HG03457 (cell line): ENCODE measurements at regions not wholly inside any gene's neighbourhood (a gene's known extent, or its start where the extent isn't known, plus 50 kb on each side); places are given as distances from the start of the nearest gene placed in this dataset.

ENCODE experiments used
- ATAC-seq: cut with Tn5 transposase; IDR thresholded peaks from one replicate; pipeline ENCODE4 v1.9.1; 2021; ENCODE audit warnings: moderate number of reproducible peaks; ENCODE audit not compliant: unreplicated experiment

GRCh38 chr1:38579056-38579455 lies 280.5 kb downstream of the RRAGC start:
- ATAC-seq: no peak

- no peak for ATAC-seq
Measured at GRCh38 chr1:38578271-38578951, 281.2 kb downstream of the RRAGC start.

- no peak for ATAC-seq
Measured at GRCh38 chr1:38577937-38578270, 281.7 kb downstream of the RRAGC start.

- no peak for ATAC-seq
Measured at GRCh38 chr1:38577385-38577784, 282.2 kb downstream of the RRAGC start.

GRCh38 chr1:38576241-38576640 lies 283.3 kb downstream of the RRAGC start:
- no peak for ATAC-seq

- no peak for ATAC-seq
Measured at GRCh38 chr1:38571726-38572125, 287.8 kb downstream of the RRAGC start.

- ATAC-seq: no peak
Measured at GRCh38 chr1:38570657-38570975, 289.0 kb downstream of the RRAGC start.

- no peak for ATAC-seq
Measured at GRCh38 chr1:38569932-38570656, 289.5 kb downstream of the RRAGC start.

- ATAC-seq: no peak
Measured at GRCh38 chr1:38568061-38568857, 291.3 kb downstream of the RRAGC start.

GRCh38 chr1:38567401-38567800 lies 292.2 kb downstream of the RRAGC start:
- no peak for ATAC-seq

- no peak for ATAC-seq
Measured at GRCh38 chr1:38565020-38565491, 294.5 kb downstream of the RRAGC start.

- ATAC-seq: no peak
Measured at GRCh38 chr1:38563942-38564735, 295.4 kb downstream of the RRAGC start.

- ATAC-seq: no peak
Measured at GRCh38 chr1:38561725-38562124, 297.8 kb downstream of the RRAGC start.

- ATAC-seq: no peak
Measured at GRCh38 chr1:38561110-38561509, 298.5 kb downstream of the RRAGC start.

- no peak for ATAC-seq
Measured at GRCh38 chr1:38560457-38560856, 299.1 kb downstream of the RRAGC start.

- ATAC-seq: peak; percentile 58
Measured at GRCh38 chr1:38559446-38560165, 300.0 kb downstream of the RRAGC start.

GRCh38 chr1:38558500-38559445 lies 300.8 kb downstream of the RRAGC start:
- ATAC-seq: no peak

- ATAC-seq: no peak
Measured at GRCh38 chr1:38558055-38558454, 301.5 kb downstream of the RRAGC start.

GRCh38 chr1:38555594-38555993 lies 304.0 kb downstream of the RRAGC start:
- no peak for ATAC-seq
